Omental fat pad (tissue), 3 donors: ENCODE measurements at regions not wholly inside any gene's neighbourhood (a gene's known extent, or its start where the extent isn't known, plus 50 kb on each side); places are given as distances from the start of the nearest gene placed in this dataset.

Experiments used
- ATAC-seq: fragments of 150-250 bp; one replicate; pipeline ENCODE4 v1.9.1; 2016; ENCODE audit warnings: mild to moderate bottlenecking, moderate library complexity; ENCODE audit not compliant: low FRiP score
- DNase-seq: peaks from one replicate; pipeline ENCODE4 v3.0.0-alpha.2; 2019; ENCODE audit warnings: low spot score
- TF ChIP-seq, protein P1 (sequence below), 3 donors: fragments of 450-650 bp; IDR thresholded peaks; one replicate each; pipeline ENCODE4 v1.5.1; 2016 to 2017; ENCODE audit warnings: antibody characterized with exemption in 3 of 3, mild to moderate bottlenecking in 3 of 3, moderate library complexity in 2 of 3

DNA sequence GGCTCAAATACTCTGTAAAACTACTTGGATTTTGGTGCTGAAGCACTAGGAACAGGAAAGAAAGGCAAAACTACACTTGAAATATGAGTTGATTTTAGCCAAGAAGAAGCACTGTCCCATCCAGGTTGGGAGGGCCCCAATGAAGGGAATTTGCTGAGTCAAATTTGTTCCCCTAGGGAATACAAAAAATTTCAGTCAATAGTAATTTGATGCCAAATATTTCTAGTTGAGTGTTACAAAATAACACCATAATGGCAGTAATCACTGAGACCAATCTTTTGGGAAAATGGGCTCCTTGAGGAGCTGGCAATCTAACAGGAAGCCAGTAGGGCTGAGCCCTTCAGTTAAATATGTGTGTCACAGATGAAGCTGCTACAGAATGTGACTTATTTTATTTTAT is 896.9 kb downstream of the DIPK2A start:
- DNase-seq: no peak
- no peak for ATAC-seq
- TF ChIP-seq, protein P1, sequence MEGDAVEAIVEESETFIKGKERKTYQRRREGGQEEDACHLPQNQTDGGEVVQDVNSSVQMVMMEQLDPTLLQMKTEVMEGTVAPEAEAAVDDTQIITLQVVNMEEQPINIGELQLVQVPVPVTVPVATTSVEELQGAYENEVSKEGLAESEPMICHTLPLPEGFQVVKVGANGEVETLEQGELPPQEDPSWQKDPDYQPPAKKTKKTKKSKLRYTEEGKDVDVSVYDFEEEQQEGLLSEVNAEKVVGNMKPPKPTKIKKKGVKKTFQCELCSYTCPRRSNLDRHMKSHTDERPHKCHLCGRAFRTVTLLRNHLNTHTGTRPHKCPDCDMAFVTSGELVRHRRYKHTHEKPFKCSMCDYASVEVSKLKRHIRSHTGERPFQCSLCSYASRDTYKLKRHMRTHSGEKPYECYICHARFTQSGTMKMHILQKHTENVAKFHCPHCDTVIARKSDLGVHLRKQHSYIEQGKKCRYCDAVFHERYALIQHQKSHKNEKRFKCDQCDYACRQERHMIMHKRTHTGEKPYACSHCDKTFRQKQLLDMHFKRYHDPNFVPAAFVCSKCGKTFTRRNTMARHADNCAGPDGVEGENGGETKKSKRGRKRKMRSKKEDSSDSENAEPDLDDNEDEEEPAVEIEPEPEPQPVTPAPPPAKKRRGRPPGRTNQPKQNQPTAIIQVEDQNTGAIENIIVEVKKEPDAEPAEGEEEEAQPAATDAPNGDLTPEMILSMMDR (IDR thresholded peaks at IDR 0.05): no peak

DNA sequence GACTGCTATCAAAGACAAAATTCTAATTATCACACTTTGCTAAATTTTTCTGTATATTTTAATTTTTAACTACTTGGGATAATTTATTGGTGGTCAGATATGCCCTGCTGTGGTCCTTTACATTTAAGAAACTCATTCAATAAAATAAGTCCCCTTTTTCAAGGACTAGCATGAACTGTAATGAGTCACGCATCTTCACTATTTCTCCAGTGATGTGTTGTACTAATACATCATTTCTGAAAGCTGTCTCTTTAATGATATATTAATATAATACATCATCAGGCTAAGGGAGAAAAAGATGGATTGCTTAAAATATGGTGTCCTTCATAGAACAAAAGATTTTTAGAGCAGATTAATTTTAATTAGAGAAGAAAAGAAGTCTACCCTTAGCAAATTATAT is 901.4 kb downstream of the DIPK2A start:
- TF ChIP-seq, protein P1 (IDR thresholded peaks at IDR 0.05): no peak
- ATAC-seq (no peak), DNase-seq (no peak)

DNA sequence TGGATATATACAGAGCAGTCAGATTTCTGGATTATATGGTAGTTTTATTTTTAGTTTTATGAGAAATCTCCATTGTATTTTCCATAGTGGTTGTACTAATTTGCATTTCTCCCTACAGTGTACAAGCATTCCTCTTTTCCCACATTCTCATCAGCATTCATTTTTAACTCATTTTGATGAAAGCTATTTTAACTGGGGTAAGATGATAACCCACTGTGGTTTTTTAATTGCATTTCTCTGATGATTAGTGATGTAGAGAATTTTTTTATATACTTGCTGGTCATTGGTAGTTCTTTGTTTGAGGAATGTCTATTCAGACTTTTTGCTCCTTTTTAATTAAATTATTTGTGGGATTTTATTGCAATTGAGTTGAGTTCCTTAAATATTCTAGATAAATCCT is 903.6 kb downstream of the DIPK2A start:
- DNase-seq (no peak), ATAC-seq (no peak)
- TF ChIP-seq, protein P1 (IDR thresholded peaks at IDR 0.05): no peak

DNA sequence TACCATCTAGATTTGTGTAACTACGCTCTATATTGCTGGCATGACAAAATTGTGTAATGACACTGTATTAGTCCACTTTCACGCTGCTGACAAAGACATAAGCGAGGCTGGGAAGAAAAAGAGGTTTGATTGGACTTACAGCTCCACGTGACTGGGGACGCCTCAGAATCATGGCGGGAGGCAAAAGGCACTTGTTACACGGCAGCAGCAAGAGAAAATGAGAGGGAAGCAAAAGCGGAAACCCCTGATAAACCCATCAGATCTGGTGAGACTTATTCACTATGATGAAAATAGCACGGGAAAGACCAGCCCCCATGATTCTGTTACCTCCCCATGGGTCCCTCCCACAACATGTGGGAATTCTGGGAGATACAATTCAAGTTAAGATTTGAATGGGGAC is 905.7 kb downstream of the DIPK2A start:
- ATAC-seq: no peak
- TF ChIP-seq, protein P1 (IDR thresholded peaks at IDR 0.05): no peak
- DNase-seq: no peak

DNA sequence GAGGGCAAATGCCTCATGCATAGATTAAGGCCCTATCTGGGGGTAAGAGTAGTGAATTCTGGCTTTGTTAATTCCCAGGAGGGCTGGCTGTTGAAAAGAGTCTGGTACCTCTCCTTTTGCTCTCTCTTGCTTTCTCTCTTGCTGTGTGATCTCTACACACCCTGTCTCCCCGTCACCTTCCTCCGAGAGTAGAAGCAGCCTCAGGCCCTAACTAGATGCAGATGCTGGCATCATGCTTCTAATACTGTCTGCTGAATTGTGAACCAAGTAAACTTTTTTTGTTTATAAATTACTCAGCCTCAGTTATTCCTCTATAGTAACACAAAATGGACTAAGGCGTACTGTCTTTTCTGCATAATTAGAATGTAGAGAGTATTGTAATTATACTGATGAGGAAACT is 908.1 kb downstream of the DIPK2A start:
- DNase-seq (no peak), ATAC-seq (no peak)
- TF ChIP-seq, protein P1 (IDR thresholded peaks at IDR 0.05): no peak

DNA sequence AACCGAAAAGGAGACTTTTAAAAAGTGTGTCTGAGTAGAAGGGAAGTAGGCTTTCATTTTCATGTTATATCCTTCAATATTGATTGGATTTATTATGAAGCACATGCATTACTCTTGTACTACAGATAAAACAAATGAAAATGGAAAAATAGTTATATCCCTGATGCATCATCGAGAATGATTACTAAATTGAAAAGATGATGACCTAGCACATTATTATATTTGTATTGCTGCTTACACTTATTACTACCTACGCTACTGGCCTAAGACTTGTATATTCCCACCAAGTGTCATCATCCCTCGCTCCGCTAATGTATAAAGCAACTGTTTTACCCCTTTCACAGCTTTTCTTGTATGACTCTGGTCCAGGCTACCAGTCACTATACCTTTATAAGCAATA is 922.4 kb downstream of the DIPK2A start:
- ATAC-seq: no peak
- TF ChIP-seq, protein P1 (IDR thresholded peaks at IDR 0.05): no peak

DNA sequence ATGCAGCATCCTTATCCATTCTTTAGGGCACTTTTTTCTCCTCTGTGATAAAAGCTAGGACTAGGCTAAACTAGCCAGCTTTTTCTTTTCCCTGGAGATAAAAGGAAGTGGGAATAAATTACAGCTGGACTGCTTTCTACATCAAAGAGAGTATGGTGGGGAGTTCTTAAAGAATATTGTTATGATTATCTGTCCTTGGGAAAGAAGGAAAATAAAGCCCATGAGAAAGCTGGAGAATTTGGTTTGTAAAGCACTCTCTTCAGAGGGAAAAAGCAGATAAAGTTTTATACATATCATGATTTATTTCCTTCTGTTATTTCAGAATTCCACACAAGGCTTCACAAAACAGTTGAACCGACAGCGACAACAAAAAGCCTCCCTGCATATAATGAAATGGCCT is 923.0 kb downstream of the DIPK2A start:
- TF ChIP-seq, protein P1 (IDR thresholded peaks at IDR 0.05): no peak
- DNase-seq: no peak
- ATAC-seq: no peak

More for the DNA sequence above, 922.4 kb downstream of the DIPK2A start:
- no peak for DNase-seq
